WTC11 (cell line): ENCODE measurements at regions not wholly inside any gene's neighbourhood (a gene's known extent, or its start where the extent isn't known, plus 50 kb on each side); places are given as distances from the start of the nearest gene placed in this dataset.

Source experiments
- ATAC-seq: fragments of 200-7000 bp; cut with Tn5 transposase; 2 replicates; pipeline ENCODE4 v1.10.0; 2021; ENCODE audit warnings: mild to moderate bottlenecking, moderate library complexity
- CTCF ChIA-PET: fragments of 300-600 bp; sonication (Branson Sonifier 250); formaldehyde crosslinking; loops from one replicate; lab custom pipeline; 2021; ENCODE audit warnings: antibody characterized with exemption; lab: Charles Lee
- POLR2A ChIA-PET: fragments of 350-600 bp; sonication (Branson Sonifier 250); formaldehyde crosslinking; loops from one replicate; lab custom pipeline; 2021; ENCODE audit warnings: antibody characterized with exemption; lab: Charles Lee
- DNase-seq: peaks from one replicate; pipeline ENCODE4 v3.0.0; 2021; ENCODE audit warnings: low spot score
- H3K27ac Mint-ChIP-seq: 2 replicates; pipeline ENCODE4 v1.8.0; 2021; ENCODE audit warnings: mixed read lengths
- H3K27me3 Mint-ChIP-seq: 2 replicates; pipeline ENCODE4 v1.8.0; 2021; ENCODE audit warnings: low read depth, mild to moderate bottlenecking, moderate library complexity, mixed read lengths
- H3K36me3 Mint-ChIP-seq: 2 replicates; pipeline ENCODE4 v1.8.0; 2021; ENCODE audit warnings: mixed read lengths
- H3K4me1 Mint-ChIP-seq: 2 replicates; pipeline ENCODE4 v1.8.0; 2022; ENCODE audit warnings: mixed read lengths
- H3K4me3 Mint-ChIP-seq: 2 replicates; pipeline ENCODE4 v1.8.0; 2021; ENCODE audit warnings: mild to moderate bottlenecking, moderate library complexity, mixed read lengths
- H3K9me3 Mint-ChIP-seq: 2 replicates; pipeline ENCODE4 v1.8.0; 2021; ENCODE audit warnings: mixed read lengths
- ATF1 ChIP-seq: sonication (generic); formaldehyde crosslinking; IDR thresholded peaks from 2 replicates; pipeline ENCODE4 v1.8.1; 2023; ENCODE audit warnings: mild to moderate bottlenecking, moderate library complexity, missing genetic modification reagents
- EMX1 ChIP-seq: fragments of 250-450 bp; sonication (Bioruptor Pico); IDR thresholded peaks from 2 replicates; pipeline ENCODE4 v1.8.0; 2021; ENCODE audit warnings: mild to moderate bottlenecking
- FOXP1 ChIP-seq: sonication (generic); formaldehyde crosslinking; IDR thresholded peaks from 2 replicates; pipeline ENCODE4 v1.8.0; 2022; ENCODE audit warnings: missing genetic modification reagents, mild to moderate bottlenecking, moderate library complexity, borderline replicate concordance
- GRHL2 ChIP-seq: fragments of 250-450 bp; sonication (Bioruptor Pico); IDR thresholded peaks from 2 replicates; pipeline ENCODE4 v1.8.0; 2022; ENCODE audit warnings: mild to moderate bottlenecking, moderate library complexity; ENCODE audit not compliant: insufficient replicate concordance, severe bottlenecking
- IRF2 ChIP-seq: sonication (generic); formaldehyde crosslinking; IDR thresholded peaks from 2 replicates; pipeline ENCODE4 v1.8.0; 2022; ENCODE audit warnings: low read depth, missing genetic modification reagents, borderline replicate concordance
- JAZF1 ChIP-seq: fragments of 250-450 bp; sonication (Bioruptor Pico); IDR thresholded peaks from 2 replicates; pipeline ENCODE4 v1.9.0; 2021; ENCODE audit warnings: moderate library complexity, mild to moderate bottlenecking, inconsistent platforms
- NFE2L1 ChIP-seq: sonication (generic); formaldehyde crosslinking; IDR thresholded peaks from 2 replicates; pipeline ENCODE4 v1.8.1; 2023; ENCODE audit warnings: missing genetic modification reagents
- NFYB ChIP-seq: sonication (generic); formaldehyde crosslinking; conservative IDR thresholded peaks from 2 replicates; pipeline ENCODE4 v1.8.0; 2022; ENCODE audit warnings: low read depth, missing genetic modification reagents
- NR2C2 ChIP-seq: sonication (generic); formaldehyde crosslinking; IDR thresholded peaks from 2 replicates; pipeline ENCODE4 v1.8.0; 2022; ENCODE audit warnings: mild to moderate bottlenecking, missing genetic modification reagents
- OVOL2 ChIP-seq: fragments of 250-450 bp; sonication (Bioruptor Pico); IDR thresholded peaks from 2 replicates; pipeline ENCODE4 v1.9.0; 2021; ENCODE audit warnings: mild to moderate bottlenecking, borderline replicate concordance
- PREB ChIP-seq: sonication (generic); formaldehyde crosslinking; IDR thresholded peaks from 2 replicates; pipeline ENCODE4 v1.8.1; 2022; ENCODE audit warnings: mild to moderate bottlenecking, missing genetic modification reagents, moderate library complexity, borderline replicate concordance
- RELA ChIP-seq: sonication (generic); formaldehyde crosslinking; IDR thresholded peaks from 2 replicates; pipeline ENCODE4 v1.8.1; 2022; ENCODE audit warnings: missing genetic modification reagents, mild to moderate bottlenecking, borderline replicate concordance
- SMAD4 ChIP-seq: sonication (generic); formaldehyde crosslinking; IDR thresholded peaks from 2 replicates; pipeline ENCODE4 v1.8.0; 2022; ENCODE audit warnings: mild to moderate bottlenecking, missing genetic modification reagents
- SP1 ChIP-seq: sonication (generic); formaldehyde crosslinking; conservative IDR thresholded peaks from 2 replicates; pipeline ENCODE4 v1.8.1; 2022; ENCODE audit warnings: missing genetic modification reagents
- TP53 ChIP-seq: sonication (generic); formaldehyde crosslinking; IDR thresholded peaks from 2 replicates; pipeline ENCODE4 v1.8.1; 2023; ENCODE audit warnings: mild to moderate bottlenecking, missing genetic modification reagents
- ZNF121 ChIP-seq: sonication (generic); formaldehyde crosslinking; IDR thresholded peaks from 2 replicates; pipeline ENCODE4 v1.8.0; 2023; ENCODE audit warnings: missing genetic modification reagents
- ZNF138 ChIP-seq: sonication (generic); formaldehyde crosslinking; conservative IDR thresholded peaks from 2 replicates; pipeline ENCODE4 v1.8.1; 2022; ENCODE audit warnings: mild to moderate bottlenecking, moderate library complexity, missing genetic modification reagents
- ZNF232 ChIP-seq: sonication (generic); formaldehyde crosslinking; IDR thresholded peaks from 2 replicates; pipeline ENCODE4 v1.8.0; 2022; ENCODE audit warnings: mild to moderate bottlenecking, missing genetic modification reagents
- TF ChIP-seq, protein P1 (sequence below): sonication (generic); formaldehyde crosslinking; IDR thresholded peaks from 2 replicates; pipeline ENCODE4 v1.8.0; 2023; ENCODE audit warnings: missing genetic modification reagents, mild to moderate bottlenecking, borderline replicate concordance
- TF ChIP-seq, protein P2 (sequence below): fragments of 250-450 bp; sonication (Bioruptor Pico); IDR thresholded peaks from 2 replicates; pipeline ENCODE4 v1.9.0; 2021; ENCODE audit warnings: mild to moderate bottlenecking, borderline replicate concordance
- TF ChIP-seq, protein P3 (sequence below): sonication (generic); formaldehyde crosslinking; IDR thresholded peaks from 2 replicates; pipeline ENCODE4 v1.8.1; 2022; ENCODE audit warnings: low read depth, missing genetic modification reagents, borderline replicate concordance
- TF ChIP-seq, protein P4 (sequence below): sonication (generic); formaldehyde crosslinking; IDR thresholded peaks from 2 replicates; pipeline ENCODE4 v1.8.1; 2023; ENCODE audit warnings: mild to moderate bottlenecking, missing genetic modification reagents

DNA sequence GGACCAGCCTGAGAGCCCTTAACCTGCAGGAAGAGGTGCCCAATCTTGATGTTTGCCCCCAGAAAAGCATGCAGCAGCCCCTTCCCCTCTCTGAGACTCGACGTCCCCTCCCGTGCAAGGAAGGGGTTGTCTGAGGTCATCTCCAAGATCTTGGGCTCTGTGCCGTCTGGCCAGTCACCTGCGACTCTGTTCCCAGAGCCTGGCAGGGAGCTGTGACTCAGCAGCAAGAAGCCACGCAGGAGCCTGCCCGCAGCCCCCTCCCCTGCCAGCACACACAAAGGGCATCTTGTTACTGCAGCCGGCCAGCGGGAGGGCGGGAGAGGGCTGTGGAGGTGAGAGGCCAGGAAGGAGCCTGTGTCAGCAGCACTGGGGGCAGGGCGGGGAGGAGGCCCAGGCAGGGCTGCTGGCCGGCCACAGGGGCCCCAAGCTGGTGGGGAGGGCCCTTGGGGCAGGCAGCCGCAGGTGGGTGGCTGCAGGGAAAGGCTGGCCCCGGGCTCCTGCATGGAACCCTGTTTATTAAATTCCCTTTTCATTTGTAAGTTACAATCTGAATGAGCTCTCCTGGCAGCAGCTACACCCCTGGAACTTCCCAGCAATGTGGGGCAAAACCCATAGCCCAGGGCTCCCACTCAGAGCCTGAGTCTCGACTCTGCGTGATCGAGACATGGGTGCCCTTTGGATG lies 103.7 kb upstream of the ZMIZ1 start (continued):
- TF ChIP-seq, protein P1, sequence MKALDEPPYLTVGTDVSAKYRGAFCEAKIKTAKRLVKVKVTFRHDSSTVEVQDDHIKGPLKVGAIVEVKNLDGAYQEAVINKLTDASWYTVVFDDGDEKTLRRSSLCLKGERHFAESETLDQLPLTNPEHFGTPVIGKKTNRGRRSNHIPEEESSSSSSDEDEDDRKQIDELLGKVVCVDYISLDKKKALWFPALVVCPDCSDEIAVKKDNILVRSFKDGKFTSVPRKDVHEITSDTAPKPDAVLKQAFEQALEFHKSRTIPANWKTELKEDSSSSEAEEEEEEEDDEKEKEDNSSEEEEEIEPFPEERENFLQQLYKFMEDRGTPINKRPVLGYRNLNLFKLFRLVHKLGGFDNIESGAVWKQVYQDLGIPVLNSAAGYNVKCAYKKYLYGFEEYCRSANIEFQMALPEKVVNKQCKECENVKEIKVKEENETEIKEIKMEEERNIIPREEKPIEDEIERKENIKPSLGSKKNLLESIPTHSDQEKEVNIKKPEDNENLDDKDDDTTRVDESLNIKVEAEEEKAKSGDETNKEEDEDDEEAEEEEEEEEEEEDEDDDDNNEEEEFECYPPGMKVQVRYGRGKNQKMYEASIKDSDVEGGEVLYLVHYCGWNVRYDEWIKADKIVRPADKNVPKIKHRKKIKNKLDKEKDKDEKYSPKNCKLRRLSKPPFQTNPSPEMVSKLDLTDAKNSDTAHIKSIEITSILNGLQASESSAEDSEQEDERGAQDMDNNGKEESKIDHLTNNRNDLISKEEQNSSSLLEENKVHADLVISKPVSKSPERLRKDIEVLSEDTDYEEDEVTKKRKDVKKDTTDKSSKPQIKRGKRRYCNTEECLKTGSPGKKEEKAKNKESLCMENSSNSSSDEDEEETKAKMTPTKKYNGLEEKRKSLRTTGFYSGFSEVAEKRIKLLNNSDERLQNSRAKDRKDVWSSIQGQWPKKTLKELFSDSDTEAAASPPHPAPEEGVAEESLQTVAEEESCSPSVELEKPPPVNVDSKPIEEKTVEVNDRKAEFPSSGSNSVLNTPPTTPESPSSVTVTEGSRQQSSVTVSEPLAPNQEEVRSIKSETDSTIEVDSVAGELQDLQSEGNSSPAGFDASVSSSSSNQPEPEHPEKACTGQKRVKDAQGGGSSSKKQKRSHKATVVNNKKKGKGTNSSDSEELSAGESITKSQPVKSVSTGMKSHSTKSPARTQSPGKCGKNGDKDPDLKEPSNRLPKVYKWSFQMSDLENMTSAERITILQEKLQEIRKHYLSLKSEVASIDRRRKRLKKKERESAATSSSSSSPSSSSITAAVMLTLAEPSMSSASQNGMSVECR: no peak
- TF ChIP-seq EMX1 (CRISPR knock-in tag): no peak
- TF ChIP-seq RELA (CRISPR knock-in tag): no peak
- TF ChIP-seq GRHL2 (CRISPR knock-in tag): no peak
- TF ChIP-seq ZNF232 (CRISPR knock-in tag): no peak
- no peak for TF ChIP-seq PREB (CRISPR knock-in tag)
- TF ChIP-seq, protein P2, sequence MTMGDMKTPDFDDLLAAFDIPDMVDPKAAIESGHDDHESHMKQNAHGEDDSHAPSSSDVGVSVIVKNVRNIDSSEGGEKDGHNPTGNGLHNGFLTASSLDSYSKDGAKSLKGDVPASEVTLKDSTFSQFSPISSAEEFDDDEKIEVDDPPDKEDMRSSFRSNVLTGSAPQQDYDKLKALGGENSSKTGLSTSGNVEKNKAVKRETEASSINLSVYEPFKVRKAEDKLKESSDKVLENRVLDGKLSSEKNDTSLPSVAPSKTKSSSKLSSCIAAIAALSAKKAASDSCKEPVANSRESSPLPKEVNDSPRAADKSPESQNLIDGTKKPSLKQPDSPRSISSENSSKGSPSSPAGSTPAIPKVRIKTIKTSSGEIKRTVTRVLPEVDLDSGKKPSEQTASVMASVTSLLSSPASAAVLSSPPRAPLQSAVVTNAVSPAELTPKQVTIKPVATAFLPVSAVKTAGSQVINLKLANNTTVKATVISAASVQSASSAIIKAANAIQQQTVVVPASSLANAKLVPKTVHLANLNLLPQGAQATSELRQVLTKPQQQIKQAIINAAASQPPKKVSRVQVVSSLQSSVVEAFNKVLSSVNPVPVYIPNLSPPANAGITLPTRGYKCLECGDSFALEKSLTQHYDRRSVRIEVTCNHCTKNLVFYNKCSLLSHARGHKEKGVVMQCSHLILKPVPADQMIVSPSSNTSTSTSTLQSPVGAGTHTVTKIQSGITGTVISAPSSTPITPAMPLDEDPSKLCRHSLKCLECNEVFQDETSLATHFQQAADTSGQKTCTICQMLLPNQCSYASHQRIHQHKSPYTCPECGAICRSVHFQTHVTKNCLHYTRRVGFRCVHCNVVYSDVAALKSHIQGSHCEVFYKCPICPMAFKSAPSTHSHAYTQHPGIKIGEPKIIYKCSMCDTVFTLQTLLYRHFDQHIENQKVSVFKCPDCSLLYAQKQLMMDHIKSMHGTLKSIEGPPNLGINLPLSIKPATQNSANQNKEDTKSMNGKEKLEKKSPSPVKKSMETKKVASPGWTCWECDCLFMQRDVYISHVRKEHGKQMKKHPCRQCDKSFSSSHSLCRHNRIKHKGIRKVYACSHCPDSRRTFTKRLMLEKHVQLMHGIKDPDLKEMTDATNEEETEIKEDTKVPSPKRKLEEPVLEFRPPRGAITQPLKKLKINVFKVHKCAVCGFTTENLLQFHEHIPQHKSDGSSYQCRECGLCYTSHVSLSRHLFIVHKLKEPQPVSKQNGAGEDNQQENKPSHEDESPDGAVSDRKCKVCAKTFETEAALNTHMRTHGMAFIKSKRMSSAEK: no peak
- TF ChIP-seq OVOL2 (CRISPR knock-in tag): no peak
- no peak for TF ChIP-seq NR2C2 (CRISPR knock-in tag)
- TF ChIP-seq SP1: 0 out of 2 replicates have a peak, but pooled peaks have one; percentile 41
- no peak for TF ChIP-seq SMAD4 (CRISPR knock-in tag)

DNA sequence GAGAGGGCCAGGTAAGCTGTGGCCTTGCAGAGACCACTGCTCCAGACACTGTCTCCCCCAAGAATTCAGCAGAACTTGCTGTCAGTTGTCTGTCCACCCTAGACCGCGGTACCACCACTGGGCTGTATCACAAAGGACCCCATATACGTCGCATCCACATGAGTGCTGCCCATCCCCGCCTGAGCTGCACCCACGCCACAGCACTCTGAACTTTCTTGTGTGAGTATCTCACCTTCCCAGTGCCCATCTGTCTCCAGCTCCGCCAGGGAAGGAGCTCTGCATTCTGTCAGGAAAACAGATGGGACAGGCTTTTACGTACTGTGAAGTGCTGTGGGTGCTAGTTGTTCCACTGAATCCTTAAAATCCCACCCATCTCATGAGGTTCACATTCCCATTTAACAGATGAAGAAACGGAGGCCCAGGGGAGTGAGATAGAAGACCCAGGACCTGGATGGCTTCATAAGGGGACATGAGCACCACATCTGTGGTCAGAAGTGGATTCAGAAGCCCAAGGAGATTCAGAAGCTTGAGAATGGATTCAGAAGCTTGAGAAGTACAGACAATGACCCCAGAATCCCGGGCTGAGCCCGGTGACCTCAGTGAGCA lies 102.5 kb upstream of the ZMIZ1 start:
- H3K27ac Mint-ChIP-seq: no peak overlapping the region
- H3K4me1 Mint-ChIP-seq: peaks cover 29% of the 10 kb centered on the region
- POLR2A ChIA-PET: no interaction called here

More for the DNA sequence above, 102.5 kb upstream of the ZMIZ1 start:
- no peaks in the 10 kb centered on the region for H3K9me3 Mint-ChIP-seq
- no peaks in the 10 kb centered on the region for H3K36me3 Mint-ChIP-seq
- CTCF ChIA-PET: interaction anchor here (1.2 to 5.9 kb wide), 3 partner anchors 7 to 101 kb away, joined by 3 to 51 read pairs (median 5); no protein-coding TSS in a partner anchor
- no peak overlapping the region for H3K4me3 Mint-ChIP-seq
- TF ChIP-seq IRF2 (CRISPR knock-in tag) (no peak), ZNF121 (CRISPR knock-in tag) (no peak), ZNF138 (no peak), NFYB (CRISPR knock-in tag) (no peak), NFE2L1 (CRISPR knock-in tag) (no peak), JAZF1 (no peak), TP53 (no peak), GRHL2 (CRISPR knock-in tag) (no peak), ATF1 (no peak), FOXP1 (CRISPR knock-in tag) (no peak)
- TF ChIP-seq, protein P3, sequence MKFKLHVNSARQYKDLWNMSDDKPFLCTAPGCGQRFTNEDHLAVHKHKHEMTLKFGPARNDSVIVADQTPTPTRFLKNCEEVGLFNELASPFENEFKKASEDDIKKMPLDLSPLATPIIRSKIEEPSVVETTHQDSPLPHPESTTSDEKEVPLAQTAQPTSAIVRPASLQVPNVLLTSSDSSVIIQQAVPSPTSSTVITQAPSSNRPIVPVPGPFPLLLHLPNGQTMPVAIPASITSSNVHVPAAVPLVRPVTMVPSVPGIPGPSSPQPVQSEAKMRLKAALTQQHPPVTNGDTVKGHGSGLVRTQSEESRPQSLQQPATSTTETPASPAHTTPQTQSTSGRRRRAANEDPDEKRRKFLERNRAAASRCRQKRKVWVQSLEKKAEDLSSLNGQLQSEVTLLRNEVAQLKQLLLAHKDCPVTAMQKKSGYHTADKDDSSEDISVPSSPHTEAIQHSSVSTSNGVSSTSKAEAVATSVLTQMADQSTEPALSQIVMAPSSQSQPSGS (CRISPR knock-in tag): no peak
- TF ChIP-seq, protein P4, sequence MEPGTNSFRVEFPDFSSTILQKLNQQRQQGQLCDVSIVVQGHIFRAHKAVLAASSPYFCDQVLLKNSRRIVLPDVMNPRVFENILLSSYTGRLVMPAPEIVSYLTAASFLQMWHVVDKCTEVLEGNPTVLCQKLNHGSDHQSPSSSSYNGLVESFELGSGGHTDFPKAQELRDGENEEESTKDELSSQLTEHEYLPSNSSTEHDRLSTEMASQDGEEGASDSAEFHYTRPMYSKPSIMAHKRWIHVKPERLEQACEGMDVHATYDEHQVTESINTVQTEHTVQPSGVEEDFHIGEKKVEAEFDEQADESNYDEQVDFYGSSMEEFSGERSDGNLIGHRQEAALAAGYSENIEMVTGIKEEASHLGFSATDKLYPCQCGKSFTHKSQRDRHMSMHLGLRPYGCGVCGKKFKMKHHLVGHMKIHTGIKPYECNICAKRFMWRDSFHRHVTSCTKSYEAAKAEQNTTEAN: no peak
- H3K27me3 Mint-ChIP-seq: no peaks in the 10 kb centered on the region
- DNase-seq (no peak), ATAC-seq (no peak)
